Stimulated activated naive B cell treated with anti-CD40 and anti-IgM and Interleukin-4, amounts not matched to agents 10 μg/mL and 1 μg/mL and 100 μg/mL, for 72 hours (primary cell): ENCODE measurements at regions not wholly inside any gene's neighbourhood (a gene's known extent, or its start where the extent isn't known, plus 50 kb on each side); places are given as distances from the start of the nearest gene placed in this dataset.
"Not testable (repeated sequence)": the region's sequence is repeated elsewhere in the genome, so short reads cannot be mapped to it uniquely, and the experiment has no call there.

Experiments
- ATAC-seq, 2 donors: fragments of 150-1000 bp; cut with Tn5 transposase; replicated peaks; 2 replicates each; pipeline ENCODE4 v1.10.0; 2021; ENCODE audit warnings: moderate library complexity in 1 of 2
- DNase-seq: peaks from one replicate; pipeline ENCODE4 v3.0.0; 2021
- H3K27ac Mint-ChIP-seq: one replicate; pipeline ENCODE4 v1.8.0; 2022; ENCODE audit warnings: mild to moderate bottlenecking, mixed read lengths
- H3K27me3 Mint-ChIP-seq, 2 donors: one replicate each; pipeline ENCODE4 v1.8.0; 2022; ENCODE audit warnings: mixed read lengths in 2 of 2
- H3K36me3 Mint-ChIP-seq, 2 donors: one replicate each; pipeline ENCODE4 v1.8.0; 2022; ENCODE audit warnings: mixed read lengths in 2 of 2, mild to moderate bottlenecking in 1 of 2
- H3K4me1 Mint-ChIP-seq, 2 donors: one replicate each; pipeline ENCODE4 v1.8.0; 2022; ENCODE audit warnings: mixed read lengths in 2 of 2, mild to moderate bottlenecking in 1 of 2
- H3K4me3 Mint-ChIP-seq, 2 donors: one replicate each; pipeline ENCODE4 v1.8.0; 2022; ENCODE audit warnings: mild to moderate bottlenecking in 2 of 2, mixed read lengths in 2 of 2, moderate library complexity in 1 of 2
- H3K9me3 Mint-ChIP-seq, 2 donors: one replicate each; pipeline ENCODE4 v1.8.0; 2022; ENCODE audit warnings: mixed read lengths in 2 of 2, mild to moderate bottlenecking in 1 of 2

DNA sequence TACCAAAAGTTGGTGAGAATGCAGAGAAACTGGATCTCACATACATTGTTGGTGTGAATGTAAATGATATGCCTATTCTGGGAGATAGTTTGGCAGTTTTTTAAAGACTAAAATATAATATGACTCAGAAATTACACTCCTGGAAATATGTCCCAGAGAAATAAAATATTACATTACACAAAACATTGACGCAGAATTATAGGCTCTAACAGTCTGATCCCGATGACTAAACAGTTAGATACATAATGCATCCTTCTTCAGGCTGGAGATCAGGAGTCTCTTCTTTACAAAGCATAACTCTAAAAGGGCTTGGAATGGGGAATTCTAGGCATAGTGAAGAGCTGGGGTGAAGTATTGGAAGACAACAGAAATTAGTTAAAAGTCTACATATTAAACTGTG, 586.2 kb upstream of the NECTIN3 start:
- Mint-ChIP-seq H3K27ac (no peak overlapping the region), H3K9me3 (peaks cover 10 to 25% of the 10 kb centered on the region in 2 donors), H3K4me3 (no peak overlapping the region), H3K4me1 (no peaks in the 10 kb centered on the region), H3K27me3 (no peaks in the 10 kb centered on the region), H3K36me3 (no peaks in the 10 kb centered on the region)
- DNase-seq (no peak), ATAC-seq (no peak)

DNA sequence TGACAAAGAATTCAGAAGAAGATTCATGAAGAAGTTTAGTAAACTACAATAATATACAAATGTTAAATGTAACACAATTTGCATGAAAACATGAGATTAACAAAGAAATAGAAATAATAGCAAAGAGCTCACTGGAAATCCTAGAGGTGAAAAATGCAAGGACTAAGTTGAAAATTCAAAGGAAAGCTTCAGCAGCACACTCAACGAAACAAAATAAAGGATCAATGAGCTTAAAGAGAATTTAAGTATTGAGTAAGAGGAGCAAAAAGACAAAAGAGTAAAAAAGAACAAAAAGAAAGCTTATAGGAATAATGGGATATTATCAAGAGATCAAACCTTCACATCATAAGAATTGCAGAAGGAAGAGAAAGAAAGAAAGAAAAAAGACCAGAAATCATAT, 583.8 kb upstream of the NECTIN3 start:
- DNase-seq, result no peak
- Mint-ChIP-seq H3K4me3 (no peak overlapping the region), H3K27ac (no peak overlapping the region), H3K36me3 (no peaks in the 10 kb centered on the region), H3K9me3 (peaks cover 9 to 25% of the 10 kb centered on the region in 2 donors), H3K4me1 (no peaks in the 10 kb centered on the region), H3K27me3 (no peaks in the 10 kb centered on the region)
- no peak for ATAC-seq

DNA sequence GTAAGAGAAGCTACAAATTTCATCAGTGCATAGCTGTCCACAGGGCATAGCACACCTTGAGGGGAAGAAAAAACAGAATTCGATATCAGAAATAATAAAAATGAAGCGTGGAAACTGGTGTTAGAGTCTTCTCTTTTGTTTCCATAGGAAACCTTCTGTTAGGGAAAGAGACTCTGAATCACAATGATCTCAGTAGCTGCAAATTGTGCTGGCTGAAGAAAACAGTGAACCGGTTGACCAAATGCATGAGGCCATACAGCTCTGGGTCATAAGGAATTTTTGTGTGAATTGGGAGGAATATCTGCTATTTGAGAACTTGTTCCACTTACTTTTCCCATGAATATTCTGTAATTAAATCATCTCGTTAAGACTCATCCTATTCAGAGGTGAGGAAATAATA, 580.2 kb upstream of the NECTIN3 start:
- H3K36me3 Mint-ChIP-seq, result no peaks in the 10 kb centered on the region
- H3K27ac Mint-ChIP-seq, result no peak overlapping the region
- H3K4me3 Mint-ChIP-seq, result no peak overlapping the region
- H3K9me3 Mint-ChIP-seq, result peaks cover 5 to 15% of the 10 kb centered on the region in 2 donors
- ATAC-seq (no peak), DNase-seq (no peak)
- H3K4me1 Mint-ChIP-seq, result no peaks in the 10 kb centered on the region
- H3K27me3 Mint-ChIP-seq, result no peaks in the 10 kb centered on the region

GRCh38 chr3:110492876-110493275, 578.7 kb upstream of the NECTIN3 start:
- Mint-ChIP-seq H3K4me3 (no peak overlapping the region), H3K4me1 (no peaks in the 10 kb centered on the region), H3K9me3 (peaks cover 2% of the 10 kb centered on the region in 2 donors), H3K27ac (no peak overlapping the region), H3K27me3 (no peaks in the 10 kb centered on the region), H3K36me3 (no peaks in the 10 kb centered on the region)
- DNase-seq (no peak), ATAC-seq (no peak)

GRCh38 chr3:110493438-110494092, 578.1 kb upstream of the NECTIN3 start:
- no peaks in the 10 kb centered on the region for H3K4me1 Mint-ChIP-seq
- ATAC-seq, result no peak
- peaks cover 0 to 1% of the 10 kb centered on the region in 2 donors for H3K9me3 Mint-ChIP-seq
- H3K4me3 Mint-ChIP-seq, result no peak overlapping the region
- H3K36me3 Mint-ChIP-seq, result no peaks in the 10 kb centered on the region
- H3K27me3 Mint-ChIP-seq, result no peaks in the 10 kb centered on the region
- no peak overlapping the region for H3K27ac Mint-ChIP-seq
- DNase-seq, result no peak

DNA sequence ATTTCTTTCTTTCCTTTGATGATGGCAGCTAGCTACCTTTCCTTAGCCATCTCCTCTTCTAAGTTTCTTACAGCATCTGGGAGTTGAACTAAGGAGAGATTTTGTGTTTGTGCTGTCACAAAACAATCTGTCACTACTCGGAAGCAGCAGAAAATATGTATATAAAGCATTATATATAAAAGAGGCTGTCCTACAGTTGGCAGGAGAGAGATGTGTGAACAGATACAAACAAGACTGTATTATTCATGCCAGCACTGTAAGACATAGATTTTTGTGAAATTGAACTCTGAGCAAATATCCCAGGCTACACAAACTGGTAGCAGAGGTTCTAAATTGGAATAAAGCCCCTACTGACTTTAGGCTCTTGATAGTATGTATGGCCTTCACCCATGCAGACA, 577.5 kb upstream of the NECTIN3 start:
- no peak for ATAC-seq
- Mint-ChIP-seq H3K36me3 (no peaks in the 10 kb centered on the region), H3K4me1 (no peaks in the 10 kb centered on the region), H3K4me3 (no peak overlapping the region), H3K27ac (no peak overlapping the region), H3K27me3 (no peaks in the 10 kb centered on the region), H3K9me3 (no peaks in the 10 kb centered on the region)
- no peak for DNase-seq

GRCh38 chr3:110494728-110495127, 576.9 kb upstream of the NECTIN3 start:
- Mint-ChIP-seq H3K4me3 (no peak overlapping the region), H3K4me1 (no peaks in the 10 kb centered on the region), H3K9me3 (no peaks in the 10 kb centered on the region), H3K36me3 (no peaks in the 10 kb centered on the region), H3K27me3 (no peaks in the 10 kb centered on the region), H3K27ac (no peak overlapping the region)
- DNase-seq (no peak), ATAC-seq (no peak)

DNA sequence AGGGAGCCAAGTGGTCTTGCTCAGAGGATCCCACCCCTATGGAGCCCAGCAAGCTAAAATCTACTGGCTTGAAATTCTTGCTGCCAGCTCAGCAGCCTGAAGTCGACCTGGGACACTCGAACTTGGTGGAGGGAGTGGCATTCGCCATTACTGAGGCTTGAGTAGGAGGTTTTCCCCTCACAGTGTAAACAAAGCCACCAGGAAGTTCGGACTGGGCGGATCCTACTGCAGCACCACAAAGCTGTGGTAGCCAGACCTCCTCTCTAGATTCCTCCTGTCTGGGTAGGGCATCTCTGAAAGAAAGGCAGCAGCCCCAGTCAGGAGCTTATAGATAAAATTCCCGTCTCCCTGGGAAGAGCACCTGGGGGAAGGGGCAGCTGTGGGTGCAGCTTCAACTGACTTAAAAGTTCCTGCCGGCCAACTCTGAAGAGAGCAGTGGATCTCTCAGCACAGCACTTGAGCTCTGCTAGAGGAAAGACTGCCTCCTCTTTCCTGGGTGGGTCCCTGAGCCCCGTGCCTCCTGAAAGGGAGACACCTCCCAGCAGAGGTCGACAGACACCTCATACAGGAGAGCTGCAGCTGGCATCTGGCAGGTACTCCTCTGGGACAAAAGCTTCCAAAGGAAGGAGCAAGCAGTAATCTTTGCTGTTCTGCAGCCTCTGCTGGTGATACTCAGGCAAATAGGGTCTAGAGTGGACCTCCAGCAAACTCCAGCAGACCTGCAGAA, 576.3 kb upstream of the NECTIN3 start:
- DNase-seq, result no peak
- Mint-ChIP-seq H3K9me3 (no peaks in the 10 kb centered on the region), H3K27ac (no peak overlapping the region), H3K27me3 (no peaks in the 10 kb centered on the region), H3K36me3 (no peaks in the 10 kb centered on the region), H3K4me1 (no peaks in the 10 kb centered on the region), H3K4me3 (no peak overlapping the region)
- ATAC-seq, result no peak

DNA sequence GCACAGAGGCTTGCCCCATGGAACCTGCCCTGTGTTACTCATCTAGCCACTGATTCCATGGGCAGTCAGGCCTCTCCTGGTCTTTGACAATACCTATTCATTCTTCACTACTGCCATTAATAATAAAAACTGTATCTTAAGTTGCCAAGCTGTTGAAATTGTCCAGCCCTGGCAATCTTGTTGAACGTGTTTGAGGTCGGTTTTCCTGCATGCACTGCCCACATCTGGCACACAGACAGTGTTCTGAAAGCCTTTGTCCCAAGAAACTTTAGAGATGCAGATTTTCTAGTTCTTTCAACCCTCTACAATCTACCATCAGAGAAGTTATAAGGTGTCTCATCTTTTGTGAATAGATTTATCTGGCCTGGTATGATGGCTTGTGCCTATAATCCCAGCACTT, 567.2 kb upstream of the NECTIN3 start:
- H3K4me3 Mint-ChIP-seq, result no peak overlapping the region
- DNase-seq, result no peak
- H3K4me1 Mint-ChIP-seq, result no peaks in the 10 kb centered on the region
- ATAC-seq, result no peak
- H3K27ac Mint-ChIP-seq, result no peak overlapping the region
- peaks cover 14 to 17% of the 10 kb centered on the region in 2 donors for H3K9me3 Mint-ChIP-seq
- no peaks in the 10 kb centered on the region for H3K36me3 Mint-ChIP-seq
- no peaks in the 10 kb centered on the region for H3K27me3 Mint-ChIP-seq

DNA sequence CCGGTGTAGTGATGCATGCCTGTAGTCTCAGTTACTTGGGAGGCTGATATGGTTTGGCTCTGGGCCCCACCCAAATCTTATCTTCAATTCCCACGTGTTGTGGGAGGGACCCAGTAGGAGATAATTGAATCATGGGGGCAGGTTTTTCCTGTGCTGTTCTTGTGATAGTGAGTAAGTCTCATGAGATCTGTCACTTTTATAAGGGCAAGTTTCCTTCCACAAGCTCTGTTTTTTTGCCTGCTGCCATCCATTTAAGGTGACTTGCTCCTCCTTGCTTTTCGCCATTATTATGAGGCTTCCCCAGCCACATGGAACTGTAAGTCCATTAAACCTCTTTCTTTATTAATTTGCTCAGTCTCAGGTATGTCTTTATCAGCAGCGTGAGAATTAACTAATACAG, 566.7 kb upstream of the NECTIN3 start:
- H3K27ac Mint-ChIP-seq, result no peak overlapping the region
- peaks cover 14 to 21% of the 10 kb centered on the region in 2 donors for H3K9me3 Mint-ChIP-seq
- no peak for ATAC-seq
- H3K27me3 Mint-ChIP-seq, result no peaks in the 10 kb centered on the region
- DNase-seq, result no peak
- no peak overlapping the region for H3K4me3 Mint-ChIP-seq
- no peaks in the 10 kb centered on the region for H3K36me3 Mint-ChIP-seq
- no peaks in the 10 kb centered on the region for H3K4me1 Mint-ChIP-seq

GRCh38 chr3:110506890-110507289, 564.7 kb upstream of the NECTIN3 start:
- H3K27ac Mint-ChIP-seq, result no peak overlapping the region
- ATAC-seq, result no peak
- H3K36me3 Mint-ChIP-seq, result no peaks in the 10 kb centered on the region

GRCh38 chr3:110507570-110507969, 564.0 kb upstream of the NECTIN3 start:
- DNase-seq, H3K36me3 Mint-ChIP-seq, H3K27ac Mint-ChIP-seq, ATAC-seq, H3K4me1 Mint-ChIP-seq, H3K27me3 Mint-ChIP-seq, H3K4me3 Mint-ChIP-seq: not testable (repeated sequence)
- H3K9me3 Mint-ChIP-seq, result peaks cover 22 to 26% of the 10 kb centered on the region in 2 donors

More at GRCh38 chr3:110506890-110507289, 564.7 kb upstream of the NECTIN3 start:
- peaks cover 19 to 26% of the 10 kb centered on the region in 2 donors for H3K9me3 Mint-ChIP-seq
- no peaks in the 10 kb centered on the region for H3K4me1 Mint-ChIP-seq
- no peak overlapping the region for H3K4me3 Mint-ChIP-seq
- no peaks in the 10 kb centered on the region for H3K27me3 Mint-ChIP-seq
- DNase-seq, result no peak

DNA sequence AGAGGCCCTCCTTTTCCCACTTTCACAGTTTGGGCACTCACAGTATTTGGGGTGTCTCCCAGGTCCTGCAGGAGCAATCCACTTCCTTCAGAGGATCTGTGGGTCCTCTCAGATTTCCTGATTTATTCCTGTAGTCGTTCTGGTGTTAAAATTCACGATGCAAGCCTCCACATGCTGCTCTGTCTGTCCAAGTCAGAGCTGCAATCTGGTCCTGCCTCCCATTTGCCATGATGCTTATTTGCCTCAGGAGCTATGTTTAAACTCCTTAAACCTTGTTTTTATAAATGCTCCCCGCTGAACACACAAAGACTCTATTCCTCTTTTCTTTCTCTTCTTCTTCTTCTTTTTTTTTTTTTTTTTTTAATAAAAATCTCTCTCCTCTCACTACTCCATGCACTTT, 558.7 kb upstream of the NECTIN3 start:
- H3K4me3 Mint-ChIP-seq, result no peak overlapping the region
- no peaks in the 10 kb centered on the region for H3K4me1 Mint-ChIP-seq
- H3K36me3 Mint-ChIP-seq, result no peaks in the 10 kb centered on the region
- H3K27ac Mint-ChIP-seq, result no peak overlapping the region
- H3K9me3 Mint-ChIP-seq, result peaks cover 19 to 20% of the 10 kb centered on the region in 2 donors
- no peaks in the 10 kb centered on the region for H3K27me3 Mint-ChIP-seq
- DNase-seq (no peak), ATAC-seq (no peak)

- H3K27me3 Mint-ChIP-seq, result no peaks in the 10 kb centered on the region
- no peaks in the 10 kb centered on the region for H3K36me3 Mint-ChIP-seq
- H3K27ac Mint-ChIP-seq, result no peak overlapping the region
- no peaks in the 10 kb centered on the region for H3K4me1 Mint-ChIP-seq
- ATAC-seq (no peak), DNase-seq (no peak)
- peaks cover 0 to 4% of the 10 kb centered on the region in 2 donors for H3K9me3 Mint-ChIP-seq
- H3K4me3 Mint-ChIP-seq, result no peak overlapping the region
Measured at GRCh38 chr3:110518031-110518430, 553.6 kb upstream of the NECTIN3 start.

GRCh38 chr3:110519071-110519470, 552.5 kb upstream of the NECTIN3 start:
- Mint-ChIP-seq H3K4me1 (no peaks in the 10 kb centered on the region), H3K27me3 (no peaks in the 10 kb centered on the region), H3K9me3 (peaks cover 0 to 4% of the 10 kb centered on the region in 2 donors), H3K27ac (no peak overlapping the region), H3K4me3 (no peak overlapping the region), H3K36me3 (no peaks in the 10 kb centered on the region)
- ATAC-seq (no peak), DNase-seq (no peak)
